HG02885 (cell line): ENCODE measurements at regions not wholly inside any gene's neighbourhood (a gene's known extent, or its start where the extent isn't known, plus 50 kb on each side); places are given as distances from the start of the nearest gene placed in this dataset.

Source experiments
- ATAC-seq: cut with Tn5 transposase; IDR thresholded peaks from one replicate; pipeline ENCODE4 v1.9.1; 2021; ENCODE audit warnings: mild to moderate bottlenecking; ENCODE audit not compliant: unreplicated experiment, poor library complexity

DNA sequence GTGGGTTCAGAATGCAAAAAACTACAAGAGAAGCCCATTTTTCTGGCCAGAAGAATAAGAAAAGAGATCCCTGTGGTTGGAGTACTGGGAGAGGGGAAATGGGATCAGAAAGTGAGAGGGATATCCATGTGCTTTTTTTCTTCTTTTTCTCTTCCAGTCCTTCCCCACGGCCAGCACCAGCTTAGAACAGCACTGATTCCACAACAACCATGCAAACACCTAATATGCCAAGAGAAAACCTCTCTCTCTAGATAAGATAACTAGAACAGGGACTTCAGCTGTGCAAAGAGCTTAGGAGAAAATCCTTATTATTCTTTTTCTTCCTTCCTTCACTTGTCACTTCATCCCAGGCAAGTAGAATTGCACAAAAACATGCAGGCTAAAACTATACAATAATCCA, 83.5 kb downstream of the ELAPOR2 start:
- ATAC-seq = no peak

DNA sequence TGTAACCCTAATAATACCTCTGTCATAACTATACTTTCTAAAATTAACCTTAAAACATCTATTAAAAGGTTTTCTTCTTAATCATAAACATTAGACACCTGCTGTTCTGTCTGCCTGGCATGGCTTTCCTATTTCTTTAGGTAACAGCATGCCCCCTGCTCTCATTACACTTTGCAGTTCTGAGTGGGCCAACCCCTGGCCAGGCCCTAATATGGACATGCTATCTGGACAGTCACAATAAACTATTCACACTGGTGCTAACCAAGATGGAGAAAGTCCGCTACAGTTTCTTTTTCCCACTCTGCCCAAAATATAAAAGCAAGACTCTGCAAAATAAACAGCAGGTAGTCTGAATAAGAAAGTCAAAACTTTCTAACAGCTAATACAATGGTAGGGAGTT, 84.0 kb downstream of the ELAPOR2 start:
- no peak for ATAC-seq

DNA sequence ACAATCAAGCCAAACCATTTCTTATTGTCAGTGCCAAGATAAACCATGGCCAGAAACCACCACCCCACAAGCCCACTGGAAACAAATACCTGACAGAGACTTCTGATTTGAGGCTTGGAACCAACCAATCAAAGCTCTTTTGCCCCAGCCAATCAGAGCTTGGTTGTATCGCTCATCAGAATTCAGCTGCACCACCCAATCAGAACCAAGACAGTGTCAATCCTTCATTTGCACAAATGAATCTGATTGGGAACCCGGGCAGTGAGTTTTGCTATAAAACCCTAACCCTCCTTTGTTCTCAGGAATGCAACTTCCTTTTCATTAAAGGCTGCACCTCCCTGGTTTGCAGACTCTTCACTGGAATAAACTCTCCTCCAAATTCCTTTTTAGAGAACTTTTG, 87.4 kb downstream of the ELAPOR2 start:
- no peak for ATAC-seq

DNA sequence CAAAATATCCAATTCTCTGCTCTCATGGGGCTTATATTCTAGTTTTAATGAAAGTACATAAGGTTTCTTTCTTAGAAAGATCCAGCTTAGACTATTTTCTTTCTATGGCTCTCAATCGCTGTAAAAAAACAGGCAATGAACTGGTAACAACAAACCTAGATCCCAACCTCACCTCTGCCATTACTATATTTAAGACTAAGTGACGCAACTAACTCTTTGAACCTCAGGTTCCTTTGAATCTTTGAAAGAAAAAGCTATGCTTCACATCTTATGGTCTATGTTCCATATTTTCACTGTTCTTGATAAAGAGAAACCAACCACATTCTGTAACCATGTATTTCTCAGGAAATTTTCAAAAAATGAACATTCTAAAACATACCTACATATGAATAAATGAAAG, 88.5 kb downstream of the ELAPOR2 start:
- ATAC-seq = no peak

DNA sequence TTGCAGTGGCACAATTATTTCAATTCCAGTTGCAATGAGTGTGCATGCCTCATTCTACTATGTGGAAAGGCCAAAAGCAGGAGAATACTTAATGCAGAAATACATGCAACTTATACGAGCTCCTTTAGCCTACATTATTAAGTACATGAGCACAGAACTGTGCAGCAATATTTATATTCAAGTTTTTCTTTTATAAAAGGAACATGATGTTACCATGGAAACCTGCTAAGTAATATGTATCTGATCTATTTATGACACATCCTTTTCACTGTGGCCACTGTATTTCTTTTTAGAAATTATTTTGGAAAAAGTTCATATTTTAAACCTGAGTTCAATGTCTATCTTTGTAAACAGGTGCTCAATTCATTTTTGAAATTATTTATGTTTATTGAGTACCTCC, 88.9 kb downstream of the ELAPOR2 start:
- no peak for ATAC-seq

DNA sequence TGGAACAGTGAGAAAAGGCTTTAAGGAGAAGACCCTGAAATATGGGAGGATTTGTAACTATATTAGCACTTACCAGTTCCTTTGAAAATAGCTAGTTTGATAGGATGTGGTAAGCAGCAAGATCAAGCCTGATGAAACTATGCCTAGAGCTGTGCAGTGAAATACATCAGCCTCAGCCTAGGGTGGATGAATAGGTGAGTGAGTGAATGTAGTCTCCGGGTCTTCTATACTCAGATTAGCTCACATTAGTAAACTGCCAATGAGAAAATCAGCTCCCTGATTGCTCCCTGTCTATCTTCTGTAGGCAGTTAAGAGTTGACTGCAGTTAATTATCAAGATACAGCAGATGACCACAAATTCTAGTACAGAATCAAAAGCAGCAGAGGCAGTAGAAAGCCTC, 89.6 kb downstream of the ELAPOR2 start:
- ATAC-seq = no peak

DNA sequence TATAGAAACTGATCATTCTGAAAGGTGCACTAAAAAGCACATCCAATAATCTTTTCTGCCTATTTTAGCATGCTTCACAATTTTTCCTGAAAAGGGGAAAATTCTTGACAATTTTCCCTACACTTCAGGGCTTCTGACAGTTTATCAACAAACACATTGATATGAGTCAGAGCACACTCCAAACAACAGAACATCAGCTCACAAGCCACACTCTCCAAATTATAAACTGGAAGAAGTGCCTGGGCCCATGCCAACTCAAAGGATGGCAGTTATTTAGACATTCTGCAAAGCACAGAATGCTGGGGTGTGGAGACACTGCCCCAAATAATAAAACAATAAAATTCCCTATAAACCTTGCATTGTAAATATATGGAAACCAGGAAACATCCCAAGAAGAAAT, 90.8 kb downstream of the ELAPOR2 start:
- ATAC-seq = no peak

DNA sequence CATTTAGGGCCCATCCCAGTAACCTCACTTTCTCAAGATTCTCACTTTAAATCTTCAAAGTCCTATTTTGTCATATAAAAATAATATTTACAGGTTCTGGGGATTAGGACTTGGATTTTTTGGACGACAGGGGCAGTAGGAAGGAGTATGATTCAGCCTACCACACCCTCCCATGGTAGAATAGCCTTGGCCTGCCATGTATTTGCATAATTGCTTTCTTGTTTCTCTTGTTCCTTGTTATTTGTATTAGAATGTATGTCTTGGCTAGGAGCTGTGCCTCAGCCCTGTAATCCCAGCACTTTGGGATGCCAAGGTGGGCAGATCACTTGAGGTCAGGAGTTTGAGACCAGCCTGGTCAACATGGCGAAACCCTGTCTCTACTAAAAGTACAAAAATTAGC, 92.5 kb downstream of the ELAPOR2 start:
- ATAC-seq = no peak

DNA sequence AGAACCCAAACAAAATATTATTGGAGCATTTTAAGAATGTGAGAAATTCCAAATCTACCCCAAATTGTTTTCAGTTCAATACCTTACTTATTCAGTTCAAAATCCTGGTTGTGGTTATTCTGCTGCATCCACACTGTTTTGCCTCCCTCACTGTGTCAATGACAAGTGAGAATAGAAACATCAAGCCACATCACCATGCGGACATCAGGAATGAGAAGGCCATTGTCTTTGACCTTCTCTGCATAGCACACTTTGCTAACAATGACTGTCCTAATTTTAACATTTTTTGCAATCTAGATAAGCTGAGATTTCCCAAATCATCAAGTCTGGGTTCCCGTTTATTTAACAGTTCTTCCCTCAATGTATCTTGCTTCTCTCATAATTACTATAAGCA, 93.7 kb downstream of the ELAPOR2 start:
- no peak for ATAC-seq

DNA sequence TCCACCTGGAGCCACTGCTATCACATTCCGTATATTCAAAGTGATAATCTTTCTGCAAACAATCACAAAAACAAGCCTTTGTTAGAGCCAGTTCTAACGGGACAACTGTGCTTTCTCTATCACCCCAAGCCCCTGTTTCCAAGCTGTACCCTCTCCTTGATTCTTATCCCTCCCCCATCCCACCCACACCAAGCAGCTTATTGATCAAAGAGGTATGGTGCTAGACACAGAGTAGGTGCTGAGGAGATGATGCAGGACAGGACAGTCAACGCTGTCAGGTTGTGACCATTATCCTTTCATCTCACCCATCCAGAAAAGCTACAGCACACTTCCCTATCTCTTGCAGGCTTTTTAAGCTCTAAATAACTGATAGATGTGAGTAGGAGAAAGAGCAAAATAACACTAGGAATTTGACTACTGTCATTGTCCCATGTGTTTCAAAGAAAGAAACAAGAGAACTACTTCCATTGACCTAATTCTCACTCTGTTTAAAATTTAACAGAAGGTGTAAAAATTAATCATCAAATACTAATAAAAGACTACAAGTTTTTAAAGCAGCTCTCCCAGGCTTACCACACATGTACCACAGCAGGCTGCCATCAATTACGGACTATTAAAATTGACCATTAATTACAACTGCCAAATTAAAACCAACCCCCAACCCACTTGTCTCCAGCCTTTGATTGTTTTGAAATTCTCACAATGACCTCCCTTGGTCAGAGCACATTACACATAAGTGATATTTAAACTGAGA, 94.3 kb downstream of the ELAPOR2 start:
- no peak for ATAC-seq

DNA sequence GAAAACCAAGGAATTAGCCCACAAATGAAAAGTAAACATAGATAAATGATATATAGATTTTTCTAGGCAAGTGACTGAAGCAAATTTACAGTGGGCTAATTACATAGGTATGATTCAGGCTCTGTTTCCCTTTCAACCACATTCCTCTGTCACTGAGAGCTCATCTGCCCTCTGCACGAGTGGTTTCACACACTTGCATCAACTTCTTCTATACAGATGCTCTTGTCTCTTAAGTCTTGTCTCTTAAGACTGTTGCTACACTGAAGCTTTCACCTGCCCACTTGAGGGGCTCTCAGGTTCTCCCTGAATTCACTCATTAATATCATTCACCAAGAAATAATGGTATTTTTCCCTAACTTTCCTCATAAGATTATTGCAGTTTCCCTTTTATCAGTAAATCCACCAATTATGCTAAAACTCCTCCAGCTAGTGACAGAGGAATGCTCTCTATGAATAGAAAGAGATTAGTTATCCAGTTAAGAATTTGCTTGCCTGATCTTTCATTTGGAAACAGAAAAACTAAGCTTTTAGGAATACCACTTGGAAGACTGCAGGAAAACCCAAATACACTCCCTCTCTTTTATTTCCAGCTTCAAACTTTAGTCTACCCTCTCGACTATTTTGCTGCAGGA, 95.7 kb downstream of the ELAPOR2 start:
- ATAC-seq = peak; percentile 97

DNA sequence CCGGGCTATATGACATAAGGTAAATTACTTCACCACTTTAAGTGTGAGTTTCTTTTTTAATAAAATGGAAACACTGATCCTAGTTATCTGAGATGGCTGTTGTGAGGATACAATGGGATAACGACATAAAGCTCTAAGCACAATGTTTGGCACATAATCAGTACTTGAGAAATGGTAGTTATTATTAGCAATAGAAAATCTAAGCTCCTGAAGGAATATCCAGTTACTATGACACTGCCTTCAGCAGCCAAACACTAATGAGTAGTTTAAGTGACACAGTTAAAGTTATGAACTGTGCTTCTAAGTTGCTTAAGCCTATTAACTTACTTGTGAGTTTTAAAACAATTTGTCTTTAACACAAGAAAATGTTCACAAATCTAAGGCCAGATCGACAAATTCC, 96.8 kb downstream of the ELAPOR2 start:
- no peak for ATAC-seq

DNA sequence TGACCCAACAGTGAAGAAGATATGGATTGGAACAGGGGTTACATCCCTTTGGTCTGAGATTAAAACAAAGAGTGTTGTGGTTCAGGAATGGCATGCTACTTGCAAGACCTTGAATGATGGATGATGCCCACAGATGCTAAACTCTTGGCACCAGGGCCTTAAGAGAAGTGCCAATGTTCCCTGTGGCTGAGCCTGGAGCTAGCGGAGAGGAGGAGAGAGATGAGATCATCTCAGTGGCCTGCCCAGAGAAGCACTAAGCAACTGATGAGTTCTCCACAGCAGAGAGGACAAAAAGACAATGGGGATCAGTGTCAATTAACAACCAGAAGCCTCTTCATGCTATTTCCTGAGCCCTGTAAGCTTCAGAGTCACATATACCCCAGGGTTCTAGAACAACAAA, 97.8 kb downstream of the ELAPOR2 start:
- no peak for ATAC-seq

DNA sequence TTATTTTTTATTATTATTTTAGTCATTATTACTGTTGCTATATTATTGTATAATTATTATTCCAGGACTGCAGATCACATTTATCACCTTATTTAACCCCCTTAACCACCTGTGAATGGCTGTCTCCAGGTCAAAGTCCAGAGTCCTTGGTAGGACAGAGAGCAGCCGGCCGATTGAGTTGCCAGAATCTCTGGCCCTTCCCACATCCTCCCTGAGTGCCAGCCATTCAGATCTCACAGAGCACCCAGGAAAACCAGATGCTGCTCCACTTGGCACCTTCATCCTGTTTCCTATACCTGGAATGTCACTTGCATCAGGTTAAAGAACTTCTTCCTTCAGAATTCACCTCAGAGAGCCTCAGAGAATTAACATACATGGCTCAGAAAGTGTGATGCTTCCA, 101.1 kb downstream of the ELAPOR2 start:
- ATAC-seq = no peak

DNA sequence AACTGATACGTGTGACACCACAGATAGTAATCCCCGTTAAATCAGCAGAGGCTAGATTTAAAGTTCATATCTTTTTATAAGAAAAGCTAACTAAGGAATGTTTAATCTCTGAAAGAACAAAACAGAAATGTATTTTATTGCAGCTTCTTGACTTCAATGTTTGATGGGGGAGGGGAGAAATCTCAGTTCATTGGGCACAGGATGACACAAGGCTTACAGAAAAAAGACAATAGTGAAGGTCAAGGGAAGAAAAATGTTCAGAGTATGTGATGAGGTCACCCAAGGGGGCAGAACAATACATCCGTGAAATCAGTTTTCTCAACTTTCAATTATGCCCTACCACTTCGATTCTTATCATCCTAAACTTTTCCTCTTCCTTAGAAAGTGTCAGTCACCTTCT, 102.9 kb downstream of the ELAPOR2 start:
- ATAC-seq = no peak

DNA sequence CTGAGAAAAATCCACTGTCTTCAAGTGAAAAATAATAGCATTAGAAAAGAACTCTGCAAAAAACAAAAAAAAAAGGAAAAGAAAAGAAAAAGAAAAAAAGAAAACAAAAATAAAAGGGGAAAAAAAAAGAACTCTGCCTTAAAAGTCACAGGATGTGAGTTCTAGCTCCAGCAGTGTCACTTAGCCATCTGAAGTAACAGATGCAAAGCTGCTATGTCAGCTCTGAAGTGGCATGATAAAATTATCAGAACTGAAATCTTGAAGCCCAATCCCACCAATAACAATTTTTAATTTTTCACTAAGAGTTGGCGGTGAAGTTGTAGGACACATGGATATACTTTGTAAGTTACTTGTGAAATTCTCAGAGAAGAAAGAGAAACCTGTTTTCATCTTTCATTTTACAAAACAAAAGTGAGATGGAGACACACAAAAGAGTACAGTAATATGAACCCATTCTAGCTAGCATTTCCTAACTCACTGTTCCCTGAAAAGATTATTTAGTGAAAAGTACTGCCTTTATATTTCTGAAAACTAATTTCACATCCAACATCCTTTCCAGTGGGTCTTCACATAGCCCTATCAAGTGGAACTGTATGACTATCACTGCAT, 103.5 kb downstream of the ELAPOR2 start:
- peak; percentile 41 for ATAC-seq

DNA sequence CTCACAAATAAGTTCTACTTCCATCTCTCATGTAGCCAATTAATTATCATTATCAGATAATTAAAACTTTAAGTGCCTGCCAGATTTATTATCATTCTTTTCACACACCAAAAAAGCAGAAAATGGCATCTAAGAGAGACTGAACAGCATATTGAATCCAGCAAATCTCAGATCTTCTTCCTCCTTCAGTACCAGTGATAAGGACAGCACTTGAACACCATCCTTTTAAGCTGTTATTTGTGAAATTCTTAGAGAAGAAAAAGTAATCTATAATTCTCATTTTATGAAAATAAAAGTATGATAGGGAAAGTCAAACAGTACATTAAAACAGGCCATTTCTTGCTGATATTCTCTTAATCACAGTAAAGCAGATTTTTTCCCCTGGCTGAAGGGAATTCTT, 104.5 kb downstream of the ELAPOR2 start:
- ATAC-seq = no peak

DNA sequence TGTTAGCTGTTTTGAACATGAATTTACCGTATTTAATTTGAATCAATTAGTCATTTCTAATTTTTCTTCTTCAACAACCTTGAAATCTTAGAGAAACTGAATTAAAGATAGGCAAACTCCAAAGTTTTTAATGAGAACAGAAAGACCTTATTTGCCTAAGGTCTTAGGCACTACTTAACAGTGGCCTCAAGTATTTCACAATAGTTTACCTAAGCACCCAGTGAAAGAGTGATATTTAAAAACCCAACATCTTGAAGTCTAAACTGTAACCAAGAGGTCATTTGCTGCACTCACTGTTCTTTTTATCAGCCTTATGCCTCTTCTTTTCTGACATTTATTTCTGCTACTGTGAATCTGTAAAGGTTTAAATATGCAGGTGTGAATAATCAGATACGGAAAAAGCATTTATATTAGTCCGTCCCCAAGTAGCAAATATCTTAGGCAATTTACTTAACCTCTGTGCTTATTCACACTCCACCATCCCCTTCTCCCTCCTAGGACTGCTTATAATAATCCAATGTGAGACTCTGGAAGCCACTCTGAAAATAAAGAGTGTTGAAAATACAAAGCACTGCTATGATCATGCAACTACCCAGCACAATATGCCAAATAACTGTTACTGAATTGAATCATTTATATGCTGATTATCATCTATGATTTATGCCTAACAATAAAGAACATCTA, 105.7 kb downstream of the ELAPOR2 start:
- ATAC-seq = no peak

DNA sequence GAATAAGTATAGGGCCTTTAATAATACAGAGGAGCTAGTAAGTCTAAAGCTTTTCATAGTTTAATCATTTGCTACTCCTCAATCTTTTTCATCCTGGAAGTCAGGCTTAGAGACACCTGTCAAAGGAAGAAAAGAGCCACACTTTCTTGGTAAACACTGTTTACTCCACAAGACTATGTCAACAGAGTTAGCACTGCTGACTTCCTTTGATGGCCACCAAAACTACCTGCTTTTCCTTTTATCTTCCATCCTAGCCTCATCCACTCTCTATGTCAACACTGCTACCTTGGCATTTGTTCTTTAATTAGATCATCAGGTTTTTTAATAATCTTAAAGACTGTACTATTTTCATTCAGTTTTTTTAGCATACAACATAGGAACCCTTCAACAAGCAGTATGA, 106.2 kb downstream of the ELAPOR2 start:
- no peak for ATAC-seq

DNA sequence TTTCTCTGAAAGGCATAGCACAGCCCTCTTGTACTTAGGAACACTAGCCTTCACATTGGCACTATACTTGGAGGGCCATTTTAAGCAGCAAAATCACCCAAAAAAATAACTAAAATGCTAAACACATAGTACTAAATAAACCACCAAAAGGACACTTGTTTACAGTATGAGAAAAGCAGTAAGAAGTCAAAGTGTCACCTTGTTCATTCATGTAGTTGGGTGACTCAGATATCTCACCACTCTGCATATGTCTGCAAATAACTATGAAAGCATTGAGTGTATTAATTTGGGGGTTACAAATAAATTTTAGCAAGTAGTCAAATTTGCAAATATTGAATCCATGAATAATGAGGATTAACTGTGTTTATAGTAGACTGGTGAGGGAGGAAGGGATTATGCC, 107.6 kb downstream of the ELAPOR2 start:
- no peak for ATAC-seq

DNA sequence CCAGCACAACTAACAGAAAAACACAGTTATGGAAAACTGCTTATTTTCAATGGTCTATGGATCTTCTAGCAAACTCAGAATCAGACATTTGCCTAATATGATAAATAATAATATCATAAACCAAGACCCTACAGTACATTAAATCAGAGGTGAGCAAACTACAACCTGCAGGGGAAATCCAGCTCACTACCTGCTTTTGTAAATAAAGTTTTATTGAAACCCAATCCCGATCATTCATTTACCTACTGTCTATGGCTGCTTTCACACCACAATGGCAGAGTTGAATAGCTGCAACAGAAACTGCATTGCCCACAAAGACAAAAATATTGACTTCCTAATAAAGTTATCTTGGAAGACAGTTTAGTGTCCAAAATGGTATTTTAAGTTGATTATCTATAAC, 108.5 kb downstream of the ELAPOR2 start:
- no peak for ATAC-seq
